Posterior vena cava (tissue), 2 donors: ENCODE measurements at regions not wholly inside any gene's neighbourhood (a gene's known extent, or its start where the extent isn't known, plus 50 kb on each side); places are given as distances from the start of the nearest gene placed in this dataset.

ENCODE experiments used
- DNase-seq: peaks from one replicate; pipeline ENCODE4 v3.0.0-alpha.2; 2020; ENCODE audit warnings: low spot score
- intact Hi-C, 2 donors: fragments of 100-400 bp; cut with DNase I; formaldehyde crosslinking; loops; one replicate each; pipeline versions ENCODE4 v1.14.1 to v1.14.2; 2022 to 2023
- donor health status: DM: yes; HTN: yes; CAD: no.
- donor health status: DM: yes; HTN: yes; CAD: no.

DNA sequence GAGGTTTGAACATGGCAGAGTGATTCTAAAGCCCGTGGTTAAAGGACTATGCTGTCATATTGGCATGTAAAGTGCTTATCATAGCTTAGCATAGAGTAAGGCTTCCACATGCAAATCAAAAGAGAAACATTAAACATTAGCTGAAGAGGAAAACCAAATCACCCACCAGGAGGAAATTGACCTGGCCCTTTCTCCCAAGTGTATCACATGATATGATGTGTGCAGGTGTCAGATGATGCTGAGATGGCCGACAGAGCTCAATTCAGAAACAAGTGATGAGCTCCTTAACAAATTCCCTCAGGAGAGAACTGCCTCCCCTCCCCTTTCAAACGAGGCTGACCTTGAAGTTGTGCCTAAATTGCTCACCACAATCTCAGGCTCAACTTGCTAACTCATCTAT lies 217.1 kb upstream of the BTG1 start:
- intact Hi-C loops, result no loop called here
- DNase-seq, result no peak

DNA sequence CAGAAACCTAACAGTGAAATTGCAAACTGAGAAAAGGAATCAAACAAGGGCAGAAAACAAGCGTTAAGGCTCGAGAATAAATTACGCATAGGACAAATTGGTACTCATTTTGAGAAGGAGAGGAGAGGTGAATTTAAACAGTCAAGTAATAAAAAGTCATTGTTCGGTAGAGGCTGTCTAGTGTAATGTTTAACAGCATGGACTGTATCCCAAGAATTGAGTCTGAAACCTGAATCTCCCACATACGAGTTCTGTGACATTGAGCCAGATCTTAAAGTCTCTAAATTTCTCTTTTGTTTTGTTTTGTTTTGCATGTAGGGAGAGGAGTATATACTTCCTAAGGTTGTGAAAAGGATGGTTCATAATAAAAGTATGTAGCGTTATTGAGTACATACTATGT lies 216.5 kb upstream of the BTG1 start:
- intact Hi-C loops, result no loop called here

DNA sequence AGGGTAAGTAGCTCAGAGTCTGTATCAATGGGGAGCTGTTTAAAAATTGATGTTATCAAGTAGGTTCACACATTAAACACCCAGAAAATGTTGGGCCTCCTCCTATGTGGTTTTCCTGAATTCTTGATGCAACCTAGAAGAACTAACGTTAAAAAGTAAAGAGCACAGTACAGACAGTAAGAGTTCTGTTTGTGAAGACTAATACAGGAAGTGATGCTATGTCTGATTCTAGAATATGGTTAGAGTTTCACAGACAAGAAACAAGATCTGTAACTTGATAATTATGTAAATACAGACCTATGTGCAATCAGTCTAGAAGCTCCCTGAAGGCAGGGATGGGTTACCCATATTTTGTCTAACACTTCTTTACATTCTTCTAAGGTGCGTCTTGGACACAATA lies 214.9 kb upstream of the BTG1 start:
- intact Hi-C loops, result no loop called here

More for the DNA sequence above, 216.5 kb upstream of the BTG1 start:
- no peak for DNase-seq

DNA sequence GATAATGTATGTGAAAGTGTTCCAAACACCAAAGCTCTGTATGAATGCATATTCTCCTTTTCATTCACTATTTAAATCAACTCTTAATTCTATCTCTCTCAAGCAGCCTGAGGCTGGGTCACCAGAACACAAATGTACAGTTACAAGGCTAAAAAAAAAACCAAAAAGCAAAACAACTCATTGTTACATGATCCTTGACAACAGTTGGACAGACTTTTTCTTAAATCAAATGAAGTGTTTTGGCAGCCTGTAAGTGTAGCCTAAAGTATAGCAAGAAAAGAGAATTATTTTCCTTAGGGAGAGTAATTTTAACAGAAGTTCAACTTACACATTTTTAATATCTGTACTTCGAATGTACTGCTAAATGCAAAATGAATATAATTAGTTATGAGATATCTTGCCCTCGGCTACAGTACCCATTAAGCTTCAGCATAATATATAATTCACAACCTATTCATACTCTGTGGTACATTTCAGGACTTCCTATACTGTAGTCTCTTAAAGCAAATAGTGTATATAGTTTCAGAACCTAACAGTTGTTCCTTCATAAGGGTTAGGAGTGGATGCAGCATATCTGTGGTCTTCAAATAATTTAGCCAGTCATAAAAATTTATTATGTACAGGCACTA lies 214.0 kb upstream of the BTG1 start:
- DNase-seq, result no peak
- intact Hi-C loops, result no loop called here

More for the DNA sequence above, 214.9 kb upstream of the BTG1 start:
- DNase-seq, result no peak

DNA sequence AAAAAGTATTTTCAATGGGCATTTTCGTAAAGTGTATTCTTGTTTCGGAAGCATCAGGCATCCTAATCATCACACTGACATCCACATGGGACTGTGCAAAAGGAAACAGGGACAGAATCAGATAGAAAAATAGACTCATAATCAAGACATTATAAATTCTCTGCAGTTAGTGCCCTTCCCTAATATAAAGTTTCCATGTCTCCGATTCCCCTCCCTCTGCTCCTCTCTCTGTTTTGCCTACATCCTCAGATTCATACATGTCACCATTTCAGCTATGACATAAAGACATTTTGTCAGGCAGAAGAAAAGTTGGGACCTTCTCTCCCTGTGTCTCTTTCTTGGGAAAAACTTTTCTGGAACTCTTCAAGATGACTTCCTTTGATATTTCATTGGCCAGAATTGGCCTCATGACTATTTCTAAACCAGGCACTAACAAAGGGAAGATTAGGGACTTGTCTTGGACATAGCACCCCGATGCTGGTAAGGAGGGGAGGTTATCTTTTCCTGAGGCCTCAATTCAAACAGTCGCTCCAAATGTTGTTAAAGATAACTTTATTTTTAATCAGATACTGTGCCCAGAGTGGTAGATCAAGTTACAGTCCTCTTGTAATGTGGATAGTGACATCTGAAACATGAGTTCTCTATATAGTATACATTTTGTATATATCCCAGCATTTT lies 212.1 kb upstream of the BTG1 start:
- DNase-seq, result no peak
- intact Hi-C loops, result no loop called here

DNA sequence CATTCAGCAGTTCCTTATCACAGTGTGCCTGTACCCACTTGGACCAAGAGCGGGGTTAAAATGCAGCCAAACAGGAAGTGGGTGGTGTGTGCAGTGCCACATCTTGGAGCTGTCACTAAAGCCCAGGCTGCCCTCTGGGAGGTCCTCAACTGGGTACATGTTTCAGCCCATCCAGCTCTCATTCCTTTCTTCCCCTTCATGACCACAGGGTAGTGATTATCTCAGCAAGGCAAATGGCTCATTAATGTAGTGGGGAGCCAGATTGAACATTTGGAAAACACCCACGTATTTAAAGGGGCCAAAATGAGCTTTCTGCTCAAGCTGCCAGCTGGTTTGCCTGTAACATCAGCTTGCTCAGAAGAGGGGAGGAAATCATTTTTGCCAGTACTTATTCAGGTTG lies 210.8 kb upstream of the BTG1 start:
- no peak for DNase-seq
- intact Hi-C loops, result no loop called here

DNA sequence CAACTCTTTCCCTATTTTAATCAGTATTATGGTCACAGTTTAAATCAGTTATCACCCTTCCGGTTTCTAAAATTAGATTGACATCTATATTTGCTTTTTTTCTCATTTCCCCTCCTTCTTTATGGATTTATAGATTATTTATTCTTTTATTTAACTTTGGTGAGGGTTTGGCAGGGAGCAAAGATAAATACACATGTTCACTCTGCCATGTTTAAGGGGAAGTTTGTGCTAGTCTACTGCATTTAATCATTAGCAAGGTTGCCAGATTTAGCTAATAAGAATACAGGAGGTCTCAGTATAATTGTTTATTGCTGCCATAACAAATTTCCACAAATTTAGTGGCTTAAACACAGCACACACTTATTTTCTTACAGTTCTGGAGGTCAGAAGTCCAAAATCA lies 204.0 kb upstream of the BTG1 start:
- DNase-seq, result no peak
- intact Hi-C loops, result no loop called here

DNA sequence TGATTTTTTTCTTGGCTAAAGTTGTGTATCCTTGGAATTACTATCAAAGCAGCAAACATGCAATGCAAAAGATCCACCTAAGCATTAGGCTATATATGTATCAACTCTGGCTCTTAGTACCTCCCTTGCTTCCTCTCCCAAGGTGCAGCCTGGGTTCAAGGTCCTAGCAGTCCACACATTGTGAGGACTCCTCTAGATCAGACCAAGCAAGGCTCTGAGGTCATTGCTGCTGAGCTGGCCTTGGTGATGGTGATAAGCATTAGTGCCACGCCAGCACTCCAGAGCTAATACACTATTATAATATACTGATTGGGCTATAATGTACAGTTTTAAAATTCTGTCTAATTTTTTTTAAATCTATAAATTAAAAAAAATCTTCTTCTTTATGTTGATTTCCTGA lies 196.9 kb upstream of the BTG1 start:
- DNase-seq, result peak; percentile 23
- intact Hi-C loops, result no loop called here

DNA sequence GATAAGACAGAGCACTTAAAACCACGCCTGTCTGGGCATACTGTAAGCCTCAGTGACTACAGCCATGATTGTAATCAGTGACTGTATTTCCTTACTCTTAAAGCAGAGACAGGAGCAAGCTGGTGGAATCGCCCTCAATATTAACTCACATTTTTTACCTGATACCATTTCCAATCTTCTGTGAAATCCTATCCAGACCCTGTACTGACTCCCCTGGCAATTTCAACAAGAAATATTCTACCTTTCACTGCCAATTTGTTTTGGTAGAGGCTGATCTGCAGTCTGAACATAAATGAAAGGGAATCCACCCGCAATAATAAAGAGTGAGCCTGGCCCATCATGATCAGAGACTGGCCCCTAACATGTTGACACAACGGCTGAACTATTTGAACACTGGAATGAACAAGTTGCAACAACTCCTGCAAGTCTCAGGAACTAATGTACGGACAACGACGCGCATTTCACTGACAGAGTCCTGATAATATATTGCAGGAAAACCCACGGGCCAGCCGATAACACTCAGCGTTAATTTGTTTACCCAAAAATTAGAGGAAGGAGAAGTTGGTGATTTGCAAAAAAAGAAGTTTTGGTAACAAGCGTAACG lies 195.5 kb upstream of the BTG1 start:
- no peak for DNase-seq
- intact Hi-C loops, result no loop called here

DNA sequence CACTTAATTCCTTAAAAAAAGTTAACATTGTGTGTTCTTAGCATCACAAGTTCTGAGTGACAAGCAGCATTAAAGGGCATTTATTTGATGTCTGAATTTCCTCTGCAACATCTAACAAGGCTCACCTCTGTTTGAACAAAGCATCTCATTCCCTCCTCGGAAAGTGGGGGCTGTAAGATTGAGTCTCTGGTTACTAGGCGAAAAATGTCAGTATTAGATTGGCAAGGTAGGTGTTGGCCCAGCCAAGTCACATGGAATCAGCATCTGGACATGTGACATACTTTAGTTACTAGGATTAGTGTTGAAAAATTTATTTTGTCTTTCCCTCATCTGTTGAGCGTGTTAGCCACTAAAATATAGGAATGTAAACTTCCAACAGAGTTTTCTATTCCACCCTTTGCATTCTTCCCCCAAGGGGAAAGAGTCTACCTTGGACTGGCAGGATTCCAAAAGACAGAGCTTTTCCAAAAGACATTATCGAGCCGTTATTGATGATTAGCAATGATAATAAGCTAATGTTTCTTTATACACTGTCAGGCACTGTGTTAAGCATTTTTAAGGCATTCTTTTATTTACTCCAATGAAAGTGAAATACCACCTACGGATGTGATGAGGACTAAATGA lies 194.9 kb upstream of the BTG1 start:
- no peak for DNase-seq
- intact Hi-C loops, result no loop called here

DNA sequence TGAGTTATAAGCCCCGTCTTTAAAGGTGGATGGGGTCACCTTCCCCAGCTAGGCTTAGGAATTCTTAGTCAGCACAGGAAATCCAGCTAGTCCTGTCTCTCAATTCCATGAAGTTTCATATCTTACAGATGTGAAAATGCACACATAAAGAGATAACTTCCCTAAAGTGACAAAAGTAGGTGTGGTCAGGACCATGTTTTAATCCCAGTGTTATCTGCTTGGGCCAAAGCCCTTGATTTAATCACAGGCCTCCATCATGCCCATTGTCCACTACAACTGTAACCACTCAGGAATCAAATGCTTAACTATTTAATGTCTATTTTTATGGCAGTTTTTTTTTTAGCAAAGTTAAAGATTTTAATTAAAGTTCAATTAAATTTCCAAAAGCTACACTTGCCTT lies 194.4 kb upstream of the BTG1 start:
- intact Hi-C loops, result no loop called here

DNA sequence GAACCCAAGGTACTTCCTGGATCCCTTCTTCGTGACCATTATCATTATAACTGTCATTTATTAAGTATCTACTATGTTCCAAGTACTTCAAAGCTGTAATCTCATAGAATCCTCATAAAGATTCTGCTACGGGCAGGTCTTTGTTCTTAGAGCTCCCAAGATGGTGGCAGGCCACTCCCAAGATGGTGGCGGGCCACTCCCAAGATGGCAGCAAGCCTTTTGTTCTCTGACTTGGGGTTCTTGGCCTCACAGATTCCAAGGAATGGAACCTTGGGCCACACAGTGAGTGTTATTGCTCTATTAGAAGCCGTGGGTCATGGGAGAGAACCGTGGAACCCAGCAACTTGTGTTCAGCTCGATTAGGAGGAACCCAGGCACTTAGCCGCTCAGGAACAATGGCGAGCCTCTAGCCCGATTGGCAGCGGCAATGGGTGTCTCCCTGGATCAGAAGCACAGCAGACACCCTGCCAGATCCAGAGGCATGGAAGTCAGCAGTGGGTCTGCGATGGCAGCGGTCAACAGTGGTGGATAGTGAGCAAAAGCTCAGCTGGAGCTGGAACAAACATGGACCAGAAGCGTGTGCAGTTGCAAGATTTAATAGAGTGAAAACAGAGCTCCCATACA lies 193.7 kb upstream of the BTG1 start:
- intact Hi-C loops, result no loop called here
- peak; percentile 58 for DNase-seq

More for the DNA sequence above, 194.4 kb upstream of the BTG1 start:
- DNase-seq, result no peak

DNA sequence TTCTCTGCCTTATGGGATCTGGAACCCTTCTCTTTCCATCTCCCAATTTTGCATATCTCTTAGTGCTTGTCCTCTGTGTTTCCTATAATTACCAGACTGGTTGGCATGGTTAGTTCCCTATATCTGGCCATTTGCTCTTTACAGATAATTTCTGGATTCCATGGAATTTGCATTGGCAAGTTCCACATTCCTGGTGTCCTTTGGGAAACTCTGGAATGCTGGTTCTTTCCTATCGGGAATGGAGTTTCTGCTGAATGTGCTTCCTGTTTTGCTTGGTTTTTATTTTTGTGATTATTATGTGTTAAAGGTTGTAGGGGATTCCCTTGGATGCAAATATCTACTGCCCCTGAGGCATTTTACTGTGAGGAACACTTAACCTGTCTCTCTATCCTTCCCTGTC lies 193.0 kb upstream of the BTG1 start:
- intact Hi-C loops, result no loop called here
- DNase-seq, result no peak

DNA sequence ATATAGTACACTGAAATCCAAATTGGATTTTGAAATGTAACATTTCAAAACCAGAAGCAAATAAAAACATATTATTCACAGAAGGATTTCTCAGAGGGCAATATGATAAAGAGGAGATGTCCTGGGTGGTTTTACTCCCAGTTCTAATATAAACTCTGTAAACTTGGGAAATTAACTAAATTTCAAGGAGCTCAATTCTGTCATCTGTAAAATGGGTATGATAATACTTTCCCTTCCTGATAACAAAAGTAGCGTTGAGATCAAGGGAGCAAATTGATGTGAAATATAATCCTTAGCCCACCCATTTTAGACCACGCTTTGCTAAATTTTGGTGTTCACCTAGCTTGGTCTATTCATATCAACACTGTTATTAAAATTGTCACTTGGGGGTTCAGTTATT lies 192.5 kb upstream of the BTG1 start:
- intact Hi-C loops, result no loop called here
- DNase-seq, result no peak

DNA sequence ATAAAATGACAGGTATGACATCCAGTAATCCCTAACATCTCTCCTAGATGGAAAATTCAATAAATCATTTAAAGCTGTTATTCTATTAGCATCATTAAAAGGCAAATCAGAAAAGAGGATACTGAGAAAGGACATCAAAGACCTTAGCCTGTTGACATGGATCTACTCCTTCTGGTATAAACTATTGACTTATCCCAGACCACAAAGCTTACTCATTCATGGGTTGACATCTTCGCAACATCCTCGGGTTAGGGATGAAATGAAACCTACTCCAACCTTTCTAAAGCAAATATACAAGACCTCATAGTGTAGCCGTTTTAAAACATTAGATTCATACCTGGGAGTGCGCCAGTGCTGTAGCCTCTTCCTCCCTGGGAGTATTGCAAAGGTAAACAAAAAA lies 191.5 kb upstream of the BTG1 start:
- intact Hi-C loops, result no loop called here
- DNase-seq, result no peak

DNA sequence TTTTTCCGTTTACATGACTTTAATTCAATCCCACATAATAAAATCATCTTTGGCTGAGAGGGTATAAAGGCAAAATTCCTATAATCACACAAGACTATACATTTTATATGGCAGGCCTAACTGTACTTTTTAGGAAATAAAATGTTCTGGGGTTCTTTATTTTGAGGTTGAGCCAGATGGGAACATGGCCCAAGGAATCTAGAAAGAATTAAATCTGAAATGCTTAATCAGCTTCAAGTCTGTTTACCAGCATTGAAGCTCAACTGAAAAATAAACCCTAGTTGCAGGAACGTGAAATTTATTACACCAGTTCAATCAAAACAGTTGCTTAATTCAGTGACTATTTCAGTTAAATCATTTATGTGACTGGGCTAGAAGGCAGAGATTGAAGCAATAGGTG lies 191.0 kb upstream of the BTG1 start:
- no peak for DNase-seq
- intact Hi-C loops, result no loop called here

DNA sequence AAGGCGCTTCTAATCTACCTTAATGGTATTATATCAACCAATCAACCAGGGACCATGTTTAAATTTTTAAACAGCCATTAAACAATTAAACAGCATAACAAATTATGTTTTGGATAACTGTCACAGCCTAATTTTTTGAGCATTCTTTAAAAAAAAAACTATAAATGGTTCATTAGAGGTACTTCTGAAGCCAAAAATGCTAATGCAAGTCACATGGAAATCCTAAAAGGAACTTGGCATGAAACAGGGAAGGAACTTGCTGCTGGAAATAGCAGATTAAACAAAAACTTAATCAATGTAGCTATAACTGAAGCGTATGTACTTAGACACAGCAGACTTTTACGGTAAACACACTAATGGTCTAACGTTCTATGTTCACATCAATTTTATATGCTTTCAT lies 190.2 kb upstream of the BTG1 start:
- intact Hi-C loops, result no loop called here
- DNase-seq, result no peak

DNA sequence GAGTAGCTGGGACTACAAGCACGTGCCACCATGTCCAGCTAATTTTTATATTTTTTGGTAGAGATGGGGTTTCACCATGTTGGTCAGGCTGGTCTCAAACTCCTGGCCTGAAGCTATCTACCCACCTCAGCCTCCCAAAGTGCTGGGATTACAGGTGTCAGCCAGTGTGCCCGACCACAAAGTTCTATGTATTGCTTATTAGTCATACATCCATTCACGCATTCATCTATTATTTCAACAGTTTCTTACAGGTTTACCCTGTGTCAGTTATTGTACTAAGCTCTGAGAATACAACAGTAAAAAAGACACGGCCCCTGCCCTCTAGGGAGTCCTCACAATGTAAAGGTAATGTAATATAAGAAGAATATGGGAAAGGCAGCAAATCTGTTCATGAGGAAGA lies 188.9 kb upstream of the BTG1 start:
- intact Hi-C loops, result no loop called here
- no peak for DNase-seq

DNA sequence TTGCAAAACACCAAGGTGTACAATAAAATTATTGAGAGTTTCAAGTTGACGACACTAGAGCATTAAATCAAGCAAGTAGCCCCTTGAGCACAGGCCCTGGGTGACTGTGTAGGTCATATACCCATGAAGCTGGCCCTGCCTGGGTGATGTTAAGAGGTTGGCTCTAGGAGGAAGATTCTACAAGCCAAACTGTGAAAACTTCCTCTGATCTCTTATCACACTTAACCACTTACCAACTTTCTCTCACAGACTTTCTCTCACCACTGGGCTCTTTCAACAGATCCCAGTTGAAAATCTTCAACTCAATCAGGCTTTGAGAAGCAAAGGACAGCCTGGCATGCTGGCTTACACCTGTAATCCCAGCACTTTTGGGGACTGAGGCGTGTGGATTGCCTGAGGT lies 186.9 kb upstream of the BTG1 start:
- DNase-seq, result no peak
- intact Hi-C loops, result no loop called here

DNA sequence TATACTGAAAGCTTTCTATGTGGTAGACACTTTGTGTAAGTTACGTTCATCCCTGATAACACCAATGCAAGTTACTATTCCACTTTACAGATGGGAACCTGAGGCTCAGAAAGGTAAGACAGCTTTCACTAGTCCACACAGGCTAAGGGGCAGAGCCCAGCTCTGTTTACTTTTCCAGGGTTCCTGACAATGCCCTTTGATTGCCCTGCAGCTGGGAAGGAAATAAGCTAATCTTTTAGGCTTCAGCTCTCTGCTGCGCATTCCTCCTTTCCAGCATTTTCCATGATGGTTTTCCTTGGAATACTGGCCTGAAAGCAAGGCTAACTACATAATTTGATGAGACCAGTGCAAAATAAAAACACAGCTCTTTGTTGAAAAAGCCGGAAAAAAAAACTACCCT lies 185.7 kb upstream of the BTG1 start:
- intact Hi-C loops, result no loop called here
- no peak for DNase-seq
